Activated naive CD4-positive, alpha-beta T cell treated with anti-CD3 and anti-CD28 coated beads, Interleukin-2, amount 50 U/mL, for 24 hours (primary cell): ENCODE measurements at regions not wholly inside any gene's neighbourhood (a gene's known extent, or its start where the extent isn't known, plus 50 kb on each side); places are given as distances from the start of the nearest gene placed in this dataset.

Experiments used
- H3K27ac Mint-ChIP-seq: one replicate; pipeline ENCODE4 v1.8.0; 2021; ENCODE audit warnings: mild to moderate bottlenecking, mixed read lengths
- H3K27me3 Mint-ChIP-seq: one replicate; pipeline ENCODE4 v1.8.0; 2021; ENCODE audit warnings: mixed read lengths
- H3K36me3 Mint-ChIP-seq: one replicate; pipeline ENCODE4 v1.8.0; 2021; ENCODE audit warnings: mixed read lengths
- H3K4me1 Mint-ChIP-seq: one replicate; pipeline ENCODE4 v1.8.0; 2021; ENCODE audit warnings: mixed read lengths
- H3K4me3 Mint-ChIP-seq: one replicate; pipeline ENCODE4 v1.8.0; 2021; ENCODE audit warnings: mild to moderate bottlenecking, mixed read lengths
- H3K9me3 Mint-ChIP-seq: one replicate; pipeline ENCODE4 v1.8.0; 2021; ENCODE audit warnings: mixed read lengths

- H3K27me3 Mint-ChIP-seq, result no peaks in the 10 kb centered on the region
- no peak overlapping the region for H3K27ac Mint-ChIP-seq
- H3K9me3 Mint-ChIP-seq, result no peaks in the 10 kb centered on the region
- peaks cover 8% of the 10 kb centered on the region for H3K4me1 Mint-ChIP-seq
- H3K4me3 Mint-ChIP-seq, result no peak overlapping the region
- no peaks in the 10 kb centered on the region for H3K36me3 Mint-ChIP-seq
Measured at GRCh38 chr6:42512579-42512978, 51.2 kb upstream of the UBR2 start.

- H3K9me3 Mint-ChIP-seq, result no peaks in the 10 kb centered on the region
- no peak overlapping the region for H3K4me3 Mint-ChIP-seq
- no peaks in the 10 kb centered on the region for H3K27me3 Mint-ChIP-seq
- no peaks in the 10 kb centered on the region for H3K36me3 Mint-ChIP-seq
- H3K4me1 Mint-ChIP-seq, result peaks cover 11% of the 10 kb centered on the region
- no peak overlapping the region for H3K27ac Mint-ChIP-seq
Measured at GRCh38 chr6:42511803-42512422, 51.9 kb upstream of the UBR2 start.

- Mint-ChIP-seq H3K36me3 (no peaks in the 10 kb centered on the region), H3K4me3 (no peak overlapping the region), H3K9me3 (no peaks in the 10 kb centered on the region)
Measured at GRCh38 chr6:42510795-42511194, 53.0 kb upstream of the UBR2 start.

GRCh38 chr6:42509765-42510164 lies 54.1 kb upstream of the UBR2 start:
- H3K36me3 Mint-ChIP-seq, result no peaks in the 10 kb centered on the region
- H3K4me3 Mint-ChIP-seq, result no peak overlapping the region
- H3K27ac Mint-ChIP-seq, result peak overlapping the region; percentile 55
- peaks cover 11% of the 10 kb centered on the region for H3K4me1 Mint-ChIP-seq
- H3K27me3 Mint-ChIP-seq, result no peaks in the 10 kb centered on the region
- no peaks in the 10 kb centered on the region for H3K9me3 Mint-ChIP-seq

More at GRCh38 chr6:42510795-42511194, 53.0 kb upstream of the UBR2 start:
- Mint-ChIP-seq H3K27ac (no peak overlapping the region), H3K27me3 (no peaks in the 10 kb centered on the region), H3K4me1 (peaks cover 11% of the 10 kb centered on the region)

- Mint-ChIP-seq H3K4me1 (peaks cover 11% of the 10 kb centered on the region), H3K9me3 (no peaks in the 10 kb centered on the region), H3K27me3 (no peaks in the 10 kb centered on the region), H3K27ac (peak overlapping the region; percentile 55), H3K4me3 (no peak overlapping the region), H3K36me3 (no peaks in the 10 kb centered on the region)
Measured at GRCh38 chr6:42509256-42509655, 54.6 kb upstream of the UBR2 start.

GRCh38 chr6:42507901-42508300 lies 55.9 kb upstream of the UBR2 start:
- Mint-ChIP-seq H3K4me3 (no peak overlapping the region), H3K9me3 (no peaks in the 10 kb centered on the region), H3K27ac (no peak overlapping the region), H3K4me1 (peaks cover 19% of the 10 kb centered on the region), H3K36me3 (no peaks in the 10 kb centered on the region), H3K27me3 (peaks cover 2% of the 10 kb centered on the region)

- no peaks in the 10 kb centered on the region for H3K36me3 Mint-ChIP-seq
- no peak overlapping the region for H3K4me3 Mint-ChIP-seq
- no peak overlapping the region for H3K27ac Mint-ChIP-seq
- H3K9me3 Mint-ChIP-seq, result no peaks in the 10 kb centered on the region
- H3K4me1 Mint-ChIP-seq, result peaks cover 24% of the 10 kb centered on the region
- H3K27me3 Mint-ChIP-seq, result peaks cover 2% of the 10 kb centered on the region
Measured at GRCh38 chr6:42507195-42507594, 55.5 kb upstream of the TRERF1 start.

- H3K27me3 Mint-ChIP-seq, result peaks cover 5% of the 10 kb centered on the region
- no peak overlapping the region for H3K4me3 Mint-ChIP-seq
- H3K9me3 Mint-ChIP-seq, result peaks cover 5% of the 10 kb centered on the region
- H3K4me1 Mint-ChIP-seq, result peaks cover 29% of the 10 kb centered on the region
- H3K36me3 Mint-ChIP-seq, result peaks cover 4% of the 10 kb centered on the region
- no peak overlapping the region for H3K27ac Mint-ChIP-seq
Measured at GRCh38 chr6:42506070-42506469, 54.3 kb upstream of the TRERF1 start.

GRCh38 chr6:42505385-42505718 lies 53.6 kb upstream of the TRERF1 start:
- Mint-ChIP-seq H3K9me3 (peaks cover 5% of the 10 kb centered on the region), H3K27me3 (peaks cover 5% of the 10 kb centered on the region), H3K36me3 (peaks cover 4% of the 10 kb centered on the region), H3K4me3 (no peak overlapping the region), H3K4me1 (peaks cover 29% of the 10 kb centered on the region), H3K27ac (no peak overlapping the region)

GRCh38 chr6:42503894-42504293 lies 52.2 kb upstream of the TRERF1 start:
- peaks cover 5% of the 10 kb centered on the region for H3K9me3 Mint-ChIP-seq
- H3K4me1 Mint-ChIP-seq, result peaks cover 21% of the 10 kb centered on the region

GRCh38 chr6:42502990-42503389 lies 51.3 kb upstream of the TRERF1 start:
- H3K27ac Mint-ChIP-seq, result peak overlapping the region; percentile 77
- peaks cover 5% of the 10 kb centered on the region for H3K9me3 Mint-ChIP-seq
- H3K4me1 Mint-ChIP-seq, result peaks cover 21% of the 10 kb centered on the region
- no peak overlapping the region for H3K4me3 Mint-ChIP-seq
- H3K36me3 Mint-ChIP-seq, result peaks cover 4% of the 10 kb centered on the region
- peaks cover 5% of the 10 kb centered on the region for H3K27me3 Mint-ChIP-seq

More at GRCh38 chr6:42503894-42504293, 52.2 kb upstream of the TRERF1 start:
- Mint-ChIP-seq H3K4me3 (no peak overlapping the region), H3K27me3 (peaks cover 5% of the 10 kb centered on the region), H3K36me3 (peaks cover 4% of the 10 kb centered on the region), H3K27ac (no peak overlapping the region)

GRCh38 chr6:42502127-42502526 lies 50.4 kb upstream of the TRERF1 start:
- H3K27me3 Mint-ChIP-seq, result peaks cover 5% of the 10 kb centered on the region
- peaks cover 4% of the 10 kb centered on the region for H3K36me3 Mint-ChIP-seq
- peak overlapping the region; percentile 83 for H3K27ac Mint-ChIP-seq
- H3K9me3 Mint-ChIP-seq, result peaks cover 6% of the 10 kb centered on the region
- no peak overlapping the region for H3K4me3 Mint-ChIP-seq
- H3K4me1 Mint-ChIP-seq, result peaks cover 19% of the 10 kb centered on the region
